PC-9 (cell line): ENCODE measurements at regions not wholly inside any gene's neighbourhood (a gene's known extent, or its start where the extent isn't known, plus 50 kb on each side); places are given as distances from the start of the nearest gene placed in this dataset.

Experiments used
- BruUV-seq: library from RNA; stranded (reverse); fragments of 400-500 nt; replicated peaks from 2 replicates; lab custom pipeline; 2021; lab: Mats Ljungman, UMichigan
- CTCF ChIA-PET: fragments of 300-600 bp; sonication (Branson Sonifier 250); formaldehyde crosslinking; loops from one replicate; lab custom pipeline; 2022; ENCODE audit warnings: antibody characterized with exemption; lab: Charles Lee
- POLR2A ChIA-PET: fragments of 300-600 bp; sonication (Branson Sonifier 250); formaldehyde crosslinking; loops from one replicate; lab custom pipeline; 2022; ENCODE audit warnings: antibody characterized with exemption; ENCODE audit not compliant: unreplicated experiment; lab: Charles Lee
- DNase-seq, 2 experiments: peaks; one replicate each; pipeline versions ENCODE4 v3.0.0 to v3.0.0-alpha.2; 2015 to 2022; ENCODE audit warnings: mixed read lengths in 1 of 2
- H2AFZ ChIP-seq: fragments of 200-600 bp; sonication (generic); 2 replicates; pipeline ENCODE4 v1.8.1; 2017; ENCODE audit warnings: antibody characterized with exemption
- H3F3A ChIP-seq: fragments of 200-600 bp; sonication (generic); 2 replicates; pipeline ENCODE4 v1.8.1; 2017; ENCODE audit warnings: antibody characterized with exemption, mild to moderate bottlenecking, low read depth; ENCODE audit not compliant: insufficient read depth
- H3K27ac ChIP-seq: fragments of 200-600 bp; sonication (generic); 2 replicates; pipeline ENCODE4 v1.6.1; 2016; ENCODE audit warnings: mixed run types
- H3K27me3 ChIP-seq: fragments of 200-600 bp; sonication (generic); 2 replicates; pipeline ENCODE4 v1.6.1; 2016; ENCODE audit warnings: low read depth, mixed run types; ENCODE audit not compliant: insufficient read depth
- H3K36me3 ChIP-seq: fragments of 200-600 bp; sonication (generic); 2 replicates; pipeline ENCODE4 v1.6.1; 2016; ENCODE audit warnings: low read depth, mixed run types
- H3K4me1 ChIP-seq: fragments of 200-600 bp; sonication (generic); replicated peaks from 2 replicates; pipeline ENCODE4 v1.6.1; 2016; ENCODE audit warnings: mixed run types; ENCODE audit not compliant: insufficient read depth
- H3K4me2 ChIP-seq: fragments of 200-600 bp; sonication (generic); 2 replicates; pipeline ENCODE4 v1.6.1; 2017; ENCODE audit warnings: mixed run types
- H3K4me3 ChIP-seq: fragments of 200-600 bp; sonication (generic); 2 replicates; pipeline ENCODE4 v1.6.1; 2016; ENCODE audit warnings: mixed run types
- H3K79me2 ChIP-seq: fragments of 200-600 bp; sonication (generic); 2 replicates; pipeline ENCODE4 v1.6.1; 2017; ENCODE audit warnings: low read depth, mixed run types
- H3K9me2 ChIP-seq: fragments of 200-600 bp; sonication (generic); 2 replicates; pipeline ENCODE4 v1.8.1; 2017; ENCODE audit warnings: mild to moderate bottlenecking; ENCODE audit not compliant: insufficient read depth
- H3K9me3 ChIP-seq: fragments of 200-600 bp; sonication (generic); 2 replicates; pipeline ENCODE4 v1.8.1; 2016; ENCODE audit warnings: low read depth; ENCODE audit not compliant: insufficient read depth
- H4K20me1 ChIP-seq: fragments of 200-600 bp; sonication (generic); 2 replicates; pipeline ENCODE4 v1.8.1; 2017; ENCODE audit not compliant: insufficient read depth
- CTCF ChIP-seq: fragments of 200-600 bp; sonication (generic); conservative IDR thresholded peaks from 2 replicates; pipeline ENCODE4 v1.6.1; 2017; ENCODE audit warnings: mixed run types, antibody characterized with exemption, mild to moderate bottlenecking, moderate library complexity
- EZH2 ChIP-seq: fragments of 200-600 bp; sonication (generic); IDR thresholded peaks from 2 replicates; pipeline ENCODE4 v1.8.0; 2017; ENCODE audit warnings: antibody characterized with exemption, low read depth
- intact Hi-C: fragments of 100-400 bp; cut with micrococcal nuclease; formaldehyde crosslinking; loops from one replicate; pipeline ENCODE4 v1.10.0; 2022; ENCODE audit not compliant: unreplicated experiment

GRCh38 chr4:180423712-180424057 lies 1819.5 kb upstream of the TENM3 start:
- Histone ChIP-seq H3K4me2 (no peak overlapping the region), H3K4me1 (no peaks in the 10 kb centered on the region), H2AFZ (no peak overlapping the region), H3K27me3 (no peaks in the 10 kb centered on the region), H3K4me3 (no peak overlapping the region), H3K27ac (no peak overlapping the region), H3K36me3 (no peaks in the 10 kb centered on the region), H4K20me1 (no peaks in the 10 kb centered on the region), H3K9me2 (no peaks in the 10 kb centered on the region), H3F3A (no peaks in the 10 kb centered on the region), H3K79me2 (no peaks in the 10 kb centered on the region), H3K9me3 (no peaks in the 10 kb centered on the region)
- intact Hi-C loops: no loop called here
- ChIA-PET POLR2A (no interaction called here), CTCF (no interaction called here)
- no peak for DNase-seq
- BruUV-seq: no TSS peak
- TF ChIP-seq EZH2 (no peak), CTCF (no peak)

GRCh38 chr4:180426938-180427337 lies 1816.3 kb upstream of the TENM3 start:
- no peak for TF ChIP-seq EZH2
- TF ChIP-seq CTCF: no peak
- Histone ChIP-seq H3F3A (no peaks in the 10 kb centered on the region), H4K20me1 (no peaks in the 10 kb centered on the region), H3K79me2 (no peaks in the 10 kb centered on the region), H3K27ac (no peak overlapping the region), H3K4me3 (no peak overlapping the region), H3K9me2 (no peaks in the 10 kb centered on the region), H2AFZ (no peak overlapping the region), H3K4me2 (no peak overlapping the region), H3K4me1 (no peaks in the 10 kb centered on the region), H3K36me3 (no peaks in the 10 kb centered on the region), H3K9me3 (no peaks in the 10 kb centered on the region), H3K27me3 (no peaks in the 10 kb centered on the region)
- ChIA-PET POLR2A (no interaction called here), CTCF (no interaction called here)
- no peak for DNase-seq
- no TSS peak for BruUV-seq
- intact Hi-C loops: no loop called here

- BruUV-seq: no TSS peak
- H3K4me2 ChIP-seq: no peak overlapping the region
- DNase-seq: no peak
These were observed 1812.9 kb upstream of the TENM3 start for GRCh38 chr4:180430283-180430682.

More at GRCh38 chr4:180430283-180430682, 1812.9 kb upstream of the TENM3 start:
- H3K9me2 ChIP-seq: no peaks in the 10 kb centered on the region
- no peaks in the 10 kb centered on the region for H4K20me1 ChIP-seq
- no peaks in the 10 kb centered on the region for H3K79me2 ChIP-seq
- no peaks in the 10 kb centered on the region for H3K36me3 ChIP-seq
- TF ChIP-seq CTCF (no peak), EZH2 (no peak)
- POLR2A ChIA-PET: no interaction called here
- no peak overlapping the region for H3K4me3 ChIP-seq
- H3K4me1 ChIP-seq: no peaks in the 10 kb centered on the region
- H3K27ac ChIP-seq: no peak overlapping the region
- CTCF ChIA-PET: no interaction called here
- no peak overlapping the region for H2AFZ ChIP-seq
- intact Hi-C loops: no loop called here
- H3K9me3 ChIP-seq: no peaks in the 10 kb centered on the region
- H3F3A ChIP-seq: no peaks in the 10 kb centered on the region
- H3K27me3 ChIP-seq: no peaks in the 10 kb centered on the region
